ENCODE measurements at regions not wholly inside any gene's neighbourhood (a gene's known extent, or its start where the extent isn't known, plus 50 kb on each side); places are given as distances from the start of the nearest gene placed in this dataset.

DNA sequence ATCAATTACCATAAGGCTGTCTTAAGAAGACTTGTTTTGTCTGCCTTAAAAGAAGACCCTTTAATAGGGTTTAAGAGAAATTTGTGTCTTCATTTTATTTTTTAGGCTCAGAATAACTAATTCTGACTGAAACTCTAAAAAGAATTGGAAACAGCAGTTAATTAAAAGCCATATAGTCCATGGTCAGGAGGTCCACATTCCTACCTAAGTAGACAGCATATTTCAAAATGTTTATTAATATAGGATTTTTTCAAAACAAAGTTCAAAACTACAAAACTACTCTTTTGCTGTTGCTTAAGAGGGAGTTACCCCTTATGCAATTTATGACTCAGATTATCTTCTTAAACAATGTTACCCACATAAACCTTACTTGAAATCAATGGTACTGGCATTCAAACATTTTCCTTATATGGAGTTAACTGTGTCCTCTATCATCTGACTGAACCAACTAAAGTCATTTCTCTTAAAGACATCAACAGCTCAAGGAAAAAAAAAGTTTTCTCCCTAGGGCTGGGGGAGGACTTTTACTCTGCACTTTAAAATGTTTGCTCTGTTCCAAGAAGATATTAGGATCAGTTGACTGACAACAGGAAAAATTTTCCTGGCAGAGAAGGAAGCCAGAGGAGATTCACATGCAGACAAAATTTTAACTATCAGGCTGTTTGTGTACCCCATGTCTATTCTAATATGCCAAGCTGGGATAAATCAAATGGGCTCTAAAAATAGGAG lies 56.8 kb upstream of the NANOGP8 start:
- ATAC-seq, result peak; percentile 53 to 71; a peak in 5 of 6 replicates

DNA sequence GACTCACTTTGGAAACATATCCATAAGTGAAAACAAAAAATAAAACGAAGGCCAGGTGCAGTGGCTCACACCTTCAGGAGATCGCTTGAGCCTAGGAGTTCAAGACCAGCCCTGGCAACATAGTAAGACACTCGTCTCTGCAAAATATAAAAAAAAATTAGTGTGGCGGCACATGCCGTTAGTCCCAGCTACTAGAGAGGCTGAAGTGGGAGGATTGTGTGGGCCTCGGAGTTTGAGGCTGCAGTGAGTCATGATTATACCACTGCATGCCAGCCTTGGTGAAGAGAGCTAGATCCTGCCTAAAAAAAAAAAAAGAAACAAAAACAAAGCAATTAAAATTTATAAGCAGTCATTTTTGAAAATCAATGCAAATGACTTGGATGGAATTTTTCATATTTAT lies 54.7 kb upstream of the NANOGP8 start:
- TF ChIP-seq, protein P1, sequence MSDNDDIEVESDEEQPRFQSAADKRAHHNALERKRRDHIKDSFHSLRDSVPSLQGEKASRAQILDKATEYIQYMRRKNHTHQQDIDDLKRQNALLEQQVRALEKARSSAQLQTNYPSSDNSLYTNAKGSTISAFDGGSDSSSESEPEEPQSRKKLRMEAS (IDR thresholded peaks at IDR 0.05), result no peak
- TF ChIP-seq HOXA7 (CRISPR knock-in tag; IDR thresholded peaks at IDR 0.05) (no peak), EHMT2 (IDR thresholded peaks at IDR 0.05; ENCODE audit: low read depth) (no peak), POLR2A (IDR thresholded peaks at IDR 0.05; ENCODE audit: low read length) (no peak), RNF2 (IDR thresholded peaks at IDR 0.05; ENCODE audit: borderline replicate concordance, low read depth) (no peak), REST (IDR thresholded peaks at IDR 0.05) (no peak), E2F6 (IDR thresholded peaks at IDR 0.05; ENCODE audit: borderline replicate concordance, low read depth) (no peak), NR3C1 (IDR thresholded peaks at IDR 0.05) (no peak), USF2 (IDR thresholded peaks at IDR 0.05) (no peak), BCL3 (IDR thresholded peaks at IDR 0.05) (no peak)
- TF ChIP-seq, protein P2, sequence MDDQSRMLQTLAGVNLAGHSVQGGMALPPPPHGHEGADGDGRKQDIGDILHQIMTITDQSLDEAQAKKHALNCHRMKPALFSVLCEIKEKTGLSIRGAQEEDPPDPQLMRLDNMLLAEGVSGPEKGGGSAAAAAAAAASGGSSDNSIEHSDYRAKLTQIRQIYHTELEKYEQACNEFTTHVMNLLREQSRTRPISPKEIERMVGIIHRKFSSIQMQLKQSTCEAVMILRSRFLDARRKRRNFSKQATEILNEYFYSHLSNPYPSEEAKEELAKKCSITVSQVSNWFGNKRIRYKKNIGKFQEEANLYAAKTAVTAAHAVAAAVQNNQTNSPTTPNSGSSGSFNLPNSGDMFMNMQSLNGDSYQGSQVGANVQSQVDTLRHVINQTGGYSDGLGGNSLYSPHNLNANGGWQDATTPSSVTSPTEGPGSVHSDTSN (IDR thresholded peaks at IDR 0.05), result no peak
- ATAC-seq (no peak), FAIRE-seq (no peak), DNase-seq (ENCODE audit: low read depth in 1 of 2, low spot score in 1 of 2) (no peak)
- H3K4me2 ChIP-seq, result no peak overlapping the region
- 58% methylated on average over 6 of the region's 6 CpGs for WGBS (ENCODE audit: missing lambda C conversion rate)
- no peak overlapping the region for H3K27ac ChIP-seq
- peaks cover 12% of the 10 kb centered on the region; the same call in 2 of the 3 replicates for H3K4me1 ChIP-seq
- CTCF ChIA-PET, result interaction anchor here (0.6 kb wide), 1 partner anchor 836 kb away, joined by 4 read pairs; no protein-coding TSS in a partner anchor
- no peaks in the 10 kb centered on the region for H3K9me3 ChIP-seq
- no peak overlapping the region for H3K4me3 ChIP-seq
- POLR2A ChIA-PET, result no interaction called here

More for the DNA sequence above, 56.8 kb upstream of the NANOGP8 start:
- Histone ChIP-seq H3K4me1 (peaks cover 12% of the 10 kb centered on the region; the same call in 2 of the 3 replicates), H3K9me3 (no peaks in the 10 kb centered on the region), H3K4me3 (no peak overlapping the region), H3K27ac (no peak overlapping the region), H3K4me2 (peak overlapping the region; percentile 31; the same call in 1 of the 3 replicates)
- peak in 1 of 2 experiments; percentile 55 for DNase-seq (ENCODE audit: low read depth in 1 of 2, low spot score in 1 of 2)
- TF ChIP-seq BCL3 (IDR thresholded peaks at IDR 0.05), result no peak
- TF ChIP-seq FOSL2 (IDR thresholded peaks at IDR 0.05), result no peak
- 0 out of 2 replicates have a peak, but pooled peaks have one; percentile 10 for TF ChIP-seq FOSL2 (CRISPR knock-in tag; IDR thresholded peaks at IDR 0.05)
- peak; percentile 40 to 56; a peak in 2 of 4 replicates for TF ChIP-seq CEBPB (IDR thresholded peaks at IDR 0.05)
- 0 out of 2 replicates have a peak, but pooled peaks have one; percentile 27 for TF ChIP-seq JUNB (IDR thresholded peaks at IDR 0.05)
- POLR2A ChIA-PET, result no interaction called here
- CTCF ChIA-PET, result interaction anchor here (0.8 kb wide), 1 partner anchor 63 kb away, joined by 3 read pairs; no protein-coding TSS in a partner anchor
- FAIRE-seq, result peak; percentile 72
